ENCODE measurements at regions not wholly inside any gene's neighbourhood (a gene's known extent, or its start where the extent isn't known, plus 50 kb on each side); places are given as distances from the start of the nearest gene placed in this dataset.
A peak's percentile ranks its signal among the peaks of the same experiment; 100 is the strongest.

DNA sequence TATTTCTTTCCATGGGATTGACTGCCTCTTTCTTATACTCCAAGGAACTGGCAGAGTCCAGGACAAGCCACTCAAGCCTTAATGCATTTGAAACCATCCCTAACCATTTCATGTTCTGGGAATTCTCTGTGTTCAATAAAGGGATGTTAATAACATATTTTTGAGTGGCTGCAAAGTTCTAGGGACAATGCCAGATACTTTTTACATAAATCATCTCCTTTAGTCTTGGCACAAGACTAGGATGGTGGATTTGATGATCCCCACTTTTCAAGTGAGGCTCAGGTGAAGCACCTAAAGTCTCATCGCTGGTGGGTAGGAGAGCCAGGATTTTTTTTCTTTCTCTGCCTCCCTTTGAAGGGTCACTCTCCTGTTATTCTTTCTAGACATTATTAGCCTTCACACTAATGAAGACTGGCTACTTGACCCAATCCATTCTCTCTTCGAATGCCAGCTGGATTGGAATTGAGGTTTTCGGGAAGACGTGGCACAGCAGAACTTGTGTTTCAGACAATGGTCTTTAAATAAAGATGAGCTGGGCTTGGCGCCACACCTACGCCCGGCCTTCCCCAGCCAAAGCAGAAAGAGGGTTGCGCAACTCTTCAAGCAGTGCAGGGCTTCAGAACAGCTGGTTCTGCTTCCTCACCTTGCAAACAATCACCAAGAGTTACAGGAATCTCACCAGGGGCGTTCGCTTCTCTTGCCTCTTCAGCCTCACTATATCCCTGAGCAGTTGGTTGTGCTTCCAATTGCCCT is 73.8 kb upstream of the BMPER start:
- ChIA-PET POLR2A (no interaction called here), CTCF (ENCODE audit: low intra/inter-chr PET ratio, low total read pairs) (no interaction called here)
- Histone ChIP-seq H3K4me2 (ENCODE audit: low read depth, low read length) (no peak overlapping the region), H4K20me1 (ENCODE audit: insufficient read depth, low read length) (no peaks in the 10 kb centered on the region), H3K79me2 (ENCODE audit: insufficient read depth, low read length) (no peaks in the 10 kb centered on the region), H3K36me3 (replicated peaks in 1 of 2; ENCODE audit: control insufficient read depth in 1 of 2, insufficient read depth in 2 of 2, low read length in 2 of 2) (no peaks in the 10 kb centered on the region), H3K27ac (ENCODE audit: extremely low read length, insufficient read depth, low read length) (no peak overlapping the region), H3K4me1 (ENCODE audit: insufficient read depth, low read length) (no peaks in the 10 kb centered on the region), H3K9ac (ENCODE audit: insufficient read depth, low read depth, low read length) (no peak overlapping the region), H3K27me3 (ENCODE audit: control insufficient read depth in 1 of 2, insufficient read depth in 2 of 2, low read length in 2 of 2) (peaks cover 0 to 13% of the 10 kb centered on the region in 2 experiments; a peak in 1 of 5 replicates), H3K4me3 (replicated peaks in 1 of 3; ENCODE audit: insufficient read depth in 1 of 3, low read depth in 2 of 3, low read length in 3 of 3) (no peak overlapping the region), H3K9me3 (ENCODE audit: low read length) (no peaks in the 10 kb centered on the region), H2AFZ (ENCODE audit: low read length) (no peak overlapping the region)
- ATAC-seq (no peak), FAIRE-seq (no peak), DNase-seq (ENCODE audit: low spot score) (no peak)
- no TSS peak for BruUV-seq (replicated peaks)
- TF ChIP-seq ZNF577 (CRISPR knock-in tag; IDR thresholded peaks at IDR 0.05; ENCODE audit: borderline replicate concordance, low read depth) = no peak
- peak; percentile 81 for TF ChIP-seq CEBPG (CRISPR knock-in tag; IDR thresholded peaks at IDR 0.05)
- peak; percentile 93 for TF ChIP-seq CEBPB (IDR thresholded peaks at IDR 0.05; ENCODE audit: borderline replicate concordance, low read depth, low read length)
- intact Hi-C loops (cut with micrococcal nuclease; ENCODE audit: unreplicated experiment) (no loop called here), in situ Hi-C loops (cut with HindIII; ENCODE audit: extremely low pct_ligation_motif_present, low pct_unique_long_range_greater_than_20kb) (no loop called here)
- 43% methylated on average over 9 of the region's 10 CpGs for WGBS (ENCODE audit: low lambda C conversion rate)

GRCh38 chr7:33832271-33832721 is 73.0 kb upstream of the BMPER start:
- BruUV-seq (replicated peaks) = no TSS peak
- CTCF ChIA-PET (ENCODE audit: low intra/inter-chr PET ratio, low total read pairs) = no interaction called here
- POLR2A ChIA-PET = no interaction called here
- H3K4me2 ChIP-seq (ENCODE audit: low read depth, low read length) = no peak overlapping the region
- DNase-seq (ENCODE audit: low spot score) (no peak), ATAC-seq (no peak), FAIRE-seq (no peak)
- peaks cover 0 to 13% of the 10 kb centered on the region in 2 experiments; a peak in 1 of 5 replicates for H3K27me3 ChIP-seq (ENCODE audit: control insufficient read depth in 1 of 2, insufficient read depth in 2 of 2, low read length in 2 of 2)
- no peak overlapping the region for H3K27ac ChIP-seq (ENCODE audit: extremely low read length, insufficient read depth, low read length)
- H3K9me3 ChIP-seq (ENCODE audit: low read length) = no peaks in the 10 kb centered on the region
- no peak overlapping the region for H3K9ac ChIP-seq (ENCODE audit: insufficient read depth, low read depth, low read length)
- no peaks in the 10 kb centered on the region for H3K36me3 ChIP-seq (replicated peaks in 1 of 2; ENCODE audit: control insufficient read depth in 1 of 2, insufficient read depth in 2 of 2, low read length in 2 of 2)
- 24% methylated on average over 7 of the region's 7 CpGs for WGBS (ENCODE audit: low lambda C conversion rate)
- H3K4me3 ChIP-seq (replicated peaks in 1 of 3; ENCODE audit: insufficient read depth in 1 of 3, low read depth in 2 of 3, low read length in 3 of 3) = no peak overlapping the region
- intact Hi-C loops (cut with micrococcal nuclease; ENCODE audit: unreplicated experiment) (no loop called here), in situ Hi-C loops (cut with HindIII; ENCODE audit: extremely low pct_ligation_motif_present, low pct_unique_long_range_greater_than_20kb) (no loop called here)
- H3K79me2 ChIP-seq (ENCODE audit: insufficient read depth, low read length) = no peaks in the 10 kb centered on the region
- no peak overlapping the region for H2AFZ ChIP-seq (ENCODE audit: low read length)
- no peaks in the 10 kb centered on the region for H4K20me1 ChIP-seq (ENCODE audit: insufficient read depth, low read length)
- H3K4me1 ChIP-seq (ENCODE audit: insufficient read depth, low read length) = no peaks in the 10 kb centered on the region
- TF ChIP-seq DMTF1 (CRISPR knock-in tag; IDR thresholded peaks at IDR 0.05) (no peak), ZNF142 (CRISPR knock-in tag; IDR thresholded peaks at IDR 0.05) (no peak), TEF (CRISPR knock-in tag; IDR thresholded peaks at IDR 0.05) (no peak)

Measured in HepG2 (cell line).